Stomach (tissue), 8 donors: ENCODE measurements at regions not wholly inside any gene's neighbourhood (a gene's known extent, or its start where the extent isn't known, plus 50 kb on each side); places are given as distances from the start of the nearest gene placed in this dataset.

Experiments
- DNase-seq, 2 donors: peaks; one replicate each; pipeline versions ENCODE4 v3.0.0 to v3.0.0-alpha.2; 2013 to 2019
- H3K27ac ChIP-seq, 5 donors: fragments of 200-600 bp in 4 of 5; sonication (generic) in 4 of 5; one replicate each; pipeline ENCODE4 v1.5.1; 2013 to 2019; ENCODE audit warnings: mild to moderate bottlenecking in 1 of 5, moderate library complexity in 1 of 5
- H3K27me3 ChIP-seq, 3 donors: fragments of 200-600 bp; sonication (generic); one replicate each; pipeline ENCODE4 v1.5.1; 2017 to 2019; ENCODE audit warnings: mixed run types in 1 of 3
- H3K36me3 ChIP-seq, 4 donors: fragments of 200-600 bp; sonication (generic); 1 replicate in 3 of 4; 2 replicates in 1 of 4; pipeline ENCODE4 v1.5.1; 2016 to 2019
- H3K4me1 ChIP-seq, 4 donors: fragments of 200-600 bp; sonication (generic); one replicate each; pipeline ENCODE4 v1.5.1; 2016 to 2019
- H3K4me3 ChIP-seq, 4 donors: fragments of 200-600 bp; sonication (generic) in 3 of 4; one replicate each; pipeline ENCODE4 v1.5.1; 2016 to 2019; ENCODE audit warnings: mild to moderate bottlenecking in 1 of 4
- H3K9me3 ChIP-seq, 4 donors: fragments of 200-600 bp; sonication (generic); one replicate each; pipeline ENCODE4 v1.5.1; 2016 to 2019
- CTCF ChIP-seq, 7 experiments: fragments of 450-650 bp in 4 of 7; fragments of 200-600 bp in 3 of 7; sonication (generic) in 3 of 7; IDR thresholded peaks; one replicate each; pipeline ENCODE4 v1.5.1; 2016 to 2019; ENCODE audit warnings: antibody characterized with exemption in 7 of 7, control low read depth in 2 of 7, mild to moderate bottlenecking in 1 of 7
- EP300 ChIP-seq: sonication (generic); formaldehyde crosslinking; IDR thresholded peaks from one replicate; pipeline ENCODE4 v1.6.1; 2017; ENCODE audit warnings: antibody characterized with exemption
- POLR2A ChIP-seq, 4 donors: fragments of 450-650 bp; IDR thresholded peaks; one replicate each; pipeline ENCODE4 v1.6.1; 2016; ENCODE audit warnings: antibody characterized with exemption in 4 of 4, control low read depth in 2 of 4, mild to moderate bottlenecking in 1 of 4, moderate library complexity in 1 of 4
- POLR2AphosphoS5 ChIP-seq, 3 donors: sonication (generic); formaldehyde crosslinking; IDR thresholded peaks; one replicate each; pipeline ENCODE4 v1.6.1; 2016; ENCODE audit warnings: antibody characterized with exemption in 3 of 3
- WGBS, 5 donors: extraction: QIAGEN DNeasy Blood & Tissue Kit in 3 of 5; methylation state at CpG; one replicate each; pipeline versions ENCODE4 v1.1.5 to v1.1.7; 2013 to 2018; 5-methylcytosine and 5-hydroxymethylcytosine counted together
- intact Hi-C: fragments of 100-400 bp; cut with DNase I; formaldehyde crosslinking; loops from one replicate; pipeline ENCODE4 v1.15.1; 2023; ENCODE audit warnings: low total_unique reads
- donor health status: healthy with polysubstance abuse.
- donor health status: Bipolar disorder and iron deficiency.
- donor health status: healthy.

- intact Hi-C loops = no loop called here
- Histone ChIP-seq H3K27me3 (no peaks in the 10 kb centered on the region), H3K4me3 (no peak overlapping the region), H3K27ac (no peak overlapping the region), H3K36me3 (no peaks in the 10 kb centered on the region), H3K9me3 (peaks cover 0 to 24% (median 4%) of the 10 kb centered on the region in 4 donors), H3K4me1 (no peaks in the 10 kb centered on the region)
- WGBS, 5 donors = 80 to 100% (median 92%) methylated on average over 2 of the region's 2 CpGs
- TF ChIP-seq POLR2A (IDR thresholded peaks at IDR 0.05) (no peak), CTCF (IDR thresholded peaks at IDR 0.05) (no peak), POLR2AphosphoS5 (IDR thresholded peaks at IDR 0.05) (no peak), EP300 (no peak)
- DNase-seq = no peak
These were observed 266.5 kb downstream of the C6orf118 start for GRCh38 chr6:165042912-165043311.

- no peak for TF ChIP-seq POLR2A (IDR thresholded peaks at IDR 0.05)
- TF ChIP-seq POLR2AphosphoS5 (IDR thresholded peaks at IDR 0.05) = no peak
- TF ChIP-seq EP300 = no peak
- no peak for TF ChIP-seq CTCF (IDR thresholded peaks at IDR 0.05)
- intact Hi-C loops = no loop called here
These were observed 269.0 kb downstream of the C6orf118 start for GRCh38 chr6:165040440-165040839.

GRCh38 chr6:165034271-165034741 lies 275.1 kb downstream of the C6orf118 start:
- Histone ChIP-seq H3K27ac (no peak overlapping the region), H3K27me3 (no peaks in the 10 kb centered on the region), H3K4me3 (no peak overlapping the region), H3K9me3 (peaks cover 0 to 33% (median 9%) of the 10 kb centered on the region in 4 donors), H3K36me3 (no peaks in the 10 kb centered on the region), H3K4me1 (no peaks in the 10 kb centered on the region)
- TF ChIP-seq CTCF (IDR thresholded peaks at IDR 0.05) (no peak), POLR2A (IDR thresholded peaks at IDR 0.05) (no peak), EP300 (no peak), POLR2AphosphoS5 (IDR thresholded peaks at IDR 0.05) (no peak)
- intact Hi-C loops = no loop called here
- WGBS, 5 donors = 48 to 62% (median 56%) methylated on average over 4 of the region's 4 CpGs
- no peak for DNase-seq

More at GRCh38 chr6:165040440-165040839, 269.0 kb downstream of the C6orf118 start:
- no peak for DNase-seq
- Histone ChIP-seq H3K4me3 (no peak overlapping the region), H3K9me3 (peaks cover 0 to 28% (median 5%) of the 10 kb centered on the region in 4 donors), H3K4me1 (no peaks in the 10 kb centered on the region), H3K27me3 (no peaks in the 10 kb centered on the region), H3K27ac (no peak overlapping the region), H3K36me3 (no peaks in the 10 kb centered on the region)
- 63 to 84% (median 74%) methylated on average over 1 of the region's 1 CpG for WGBS, 5 donors

GRCh38 chr6:165031502-165031901 lies 277.9 kb downstream of the C6orf118 start:
- Histone ChIP-seq H3K9me3 (peaks cover 0 to 26% (median 9%) of the 10 kb centered on the region in 4 donors), H3K4me1 (no peaks in the 10 kb centered on the region), H3K27ac (no peak overlapping the region), H3K4me3 (no peak overlapping the region), H3K27me3 (no peaks in the 10 kb centered on the region), H3K36me3 (no peaks in the 10 kb centered on the region)
- WGBS, 5 donors = 70 to 81% (median 75%) methylated on average over 7 of the region's 7 CpGs
- intact Hi-C loops = no loop called here
- DNase-seq = no peak
- TF ChIP-seq CTCF (IDR thresholded peaks at IDR 0.05) = no peak
- no peak for TF ChIP-seq POLR2A (IDR thresholded peaks at IDR 0.05)
- TF ChIP-seq POLR2AphosphoS5 (IDR thresholded peaks at IDR 0.05) = no peak
- TF ChIP-seq EP300 = no peak
